ENCODE measurements at regions not wholly inside any gene's neighbourhood (a gene's known extent, or its start where the extent isn't known, plus 50 kb on each side); places are given as distances from the start of the nearest gene placed in this dataset.

DNA sequence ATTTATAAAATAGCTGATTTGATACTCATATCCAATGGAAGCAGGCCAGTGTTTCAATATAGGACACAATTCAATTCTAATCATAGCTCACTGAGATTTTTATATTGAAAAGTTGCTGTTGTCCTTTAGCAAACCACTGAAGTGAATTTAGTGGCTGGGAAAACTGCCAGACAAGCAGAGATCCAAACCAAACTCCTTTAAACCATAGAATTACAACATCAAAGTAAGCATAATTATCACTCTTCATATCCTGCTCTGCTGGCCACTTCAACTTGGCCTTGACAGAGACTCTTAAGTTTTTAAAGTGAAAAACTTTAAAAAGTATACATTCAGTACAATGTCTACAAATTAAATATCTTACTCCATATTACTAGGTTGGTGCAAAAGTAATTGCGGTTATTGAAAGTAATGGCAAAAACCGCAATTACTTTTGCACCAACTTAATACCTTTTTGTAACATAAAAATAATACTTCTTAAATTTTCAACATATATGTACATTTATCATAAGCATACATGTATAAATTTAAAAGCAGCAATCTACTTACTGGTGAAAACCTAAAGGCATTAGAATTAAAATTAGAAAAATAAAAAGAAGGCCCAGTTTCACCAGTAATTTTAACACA, 433.0 kb downstream of the PCDH10 start:
- TF ChIP-seq, protein P1, sequence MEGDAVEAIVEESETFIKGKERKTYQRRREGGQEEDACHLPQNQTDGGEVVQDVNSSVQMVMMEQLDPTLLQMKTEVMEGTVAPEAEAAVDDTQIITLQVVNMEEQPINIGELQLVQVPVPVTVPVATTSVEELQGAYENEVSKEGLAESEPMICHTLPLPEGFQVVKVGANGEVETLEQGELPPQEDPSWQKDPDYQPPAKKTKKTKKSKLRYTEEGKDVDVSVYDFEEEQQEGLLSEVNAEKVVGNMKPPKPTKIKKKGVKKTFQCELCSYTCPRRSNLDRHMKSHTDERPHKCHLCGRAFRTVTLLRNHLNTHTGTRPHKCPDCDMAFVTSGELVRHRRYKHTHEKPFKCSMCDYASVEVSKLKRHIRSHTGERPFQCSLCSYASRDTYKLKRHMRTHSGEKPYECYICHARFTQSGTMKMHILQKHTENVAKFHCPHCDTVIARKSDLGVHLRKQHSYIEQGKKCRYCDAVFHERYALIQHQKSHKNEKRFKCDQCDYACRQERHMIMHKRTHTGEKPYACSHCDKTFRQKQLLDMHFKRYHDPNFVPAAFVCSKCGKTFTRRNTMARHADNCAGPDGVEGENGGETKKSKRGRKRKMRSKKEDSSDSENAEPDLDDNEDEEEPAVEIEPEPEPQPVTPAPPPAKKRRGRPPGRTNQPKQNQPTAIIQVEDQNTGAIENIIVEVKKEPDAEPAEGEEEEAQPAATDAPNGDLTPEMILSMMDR (IDR thresholded peaks at IDR 0.05) = no peak
- no peak for TF ChIP-seq POLR2A (IDR thresholded peaks at IDR 0.05)

All from breast epithelium (tissue), 3 donors.